GM19324 (cell line): ENCODE measurements at regions not wholly inside any gene's neighbourhood (a gene's known extent, or its start where the extent isn't known, plus 50 kb on each side); places are given as distances from the start of the nearest gene placed in this dataset.
"Not testable (repeated sequence)": the region's sequence is repeated elsewhere in the genome, so short reads cannot be mapped to it uniquely, and the experiment has no call there.

Experiments used
- ATAC-seq: cut with Tn5 transposase; IDR thresholded peaks from one replicate; pipeline ENCODE4 v1.9.1; 2021; ENCODE audit warnings: mild to moderate bottlenecking, moderate library complexity; ENCODE audit not compliant: unreplicated experiment, low FRiP score

GRCh38 chr5:114839360-114839759, 330.3 kb downstream of the TRIM36 start:
- no peak for ATAC-seq

DNA sequence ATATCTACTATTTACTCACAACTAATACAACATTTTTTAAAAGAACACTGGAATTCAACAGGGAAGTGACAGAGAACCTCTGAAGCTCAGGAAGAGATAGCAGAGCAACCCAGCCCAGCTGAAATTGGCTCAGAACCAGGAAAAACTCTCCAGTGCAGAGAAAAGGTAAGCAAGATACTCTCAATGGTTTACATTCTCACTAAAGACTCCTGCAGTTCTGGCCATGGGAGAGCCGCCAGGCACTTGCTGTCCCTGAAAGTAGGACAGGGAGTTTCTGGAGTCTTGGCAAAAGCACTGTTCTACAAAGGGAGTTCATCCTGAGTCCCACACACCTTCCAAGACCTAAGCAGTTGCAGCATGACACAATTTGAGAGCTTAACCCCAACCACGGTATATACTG, 330.8 kb downstream of the TRIM36 start:
- ATAC-seq = no peak

GRCh38 chr5:114830114-114830513, 339.6 kb downstream of the TRIM36 start:
- no peak for ATAC-seq

- no peak for ATAC-seq
Observed at GRCh38 chr5:114822863-114823262, 346.8 kb downstream of the TRIM36 start.

- no peak for ATAC-seq
Observed at GRCh38 chr5:114822436-114822835, 347.3 kb downstream of the TRIM36 start.

DNA sequence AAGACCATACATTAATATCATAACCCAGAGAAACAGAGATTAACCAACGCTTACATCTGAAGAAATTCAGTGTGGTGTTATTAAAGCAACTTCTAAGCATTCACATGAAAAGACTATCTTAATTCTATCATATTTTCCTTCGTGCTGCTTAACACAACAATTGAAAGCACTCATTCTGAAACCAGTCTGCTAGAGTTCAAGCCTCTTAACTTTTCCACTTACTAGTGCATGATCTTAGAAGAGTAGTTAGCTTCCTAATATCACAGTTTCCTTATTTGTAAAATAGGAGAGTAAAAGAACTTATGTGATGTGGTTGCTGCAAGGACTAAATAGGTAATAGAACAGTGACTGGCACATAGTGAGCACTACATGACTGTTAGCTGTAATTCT, 379.3 kb downstream of the TRIM36 start:
- ATAC-seq = no peak

DNA sequence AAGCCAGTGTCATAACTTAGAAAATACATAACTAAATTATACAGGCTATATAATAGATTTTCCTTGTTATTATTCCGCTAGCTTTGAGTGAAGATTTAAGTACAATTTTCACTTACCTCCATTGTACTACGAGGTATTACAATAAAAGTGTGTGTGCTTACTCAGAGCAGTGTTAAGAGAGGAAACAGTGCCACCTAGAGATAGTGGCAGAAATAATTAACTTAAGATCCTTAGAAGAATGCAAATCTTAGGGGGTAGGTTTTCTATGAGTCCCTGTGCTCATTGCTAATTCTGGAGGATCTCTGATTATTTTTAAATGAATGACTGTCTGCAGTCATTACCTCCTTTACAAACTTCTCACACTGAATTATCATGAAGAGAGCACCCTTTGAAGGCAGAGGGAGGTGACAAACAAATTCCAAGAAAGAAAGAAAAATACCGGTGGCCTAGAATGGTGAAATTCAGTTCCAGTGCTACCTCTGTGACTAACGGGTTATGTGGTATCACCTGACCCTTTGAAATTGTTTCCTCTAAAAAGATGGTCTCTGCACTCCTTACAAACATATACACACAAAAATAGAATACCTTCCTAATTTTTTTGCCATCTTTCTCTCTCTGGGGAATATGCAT, 379.8 kb downstream of the TRIM36 start:
- no peak for ATAC-seq

DNA sequence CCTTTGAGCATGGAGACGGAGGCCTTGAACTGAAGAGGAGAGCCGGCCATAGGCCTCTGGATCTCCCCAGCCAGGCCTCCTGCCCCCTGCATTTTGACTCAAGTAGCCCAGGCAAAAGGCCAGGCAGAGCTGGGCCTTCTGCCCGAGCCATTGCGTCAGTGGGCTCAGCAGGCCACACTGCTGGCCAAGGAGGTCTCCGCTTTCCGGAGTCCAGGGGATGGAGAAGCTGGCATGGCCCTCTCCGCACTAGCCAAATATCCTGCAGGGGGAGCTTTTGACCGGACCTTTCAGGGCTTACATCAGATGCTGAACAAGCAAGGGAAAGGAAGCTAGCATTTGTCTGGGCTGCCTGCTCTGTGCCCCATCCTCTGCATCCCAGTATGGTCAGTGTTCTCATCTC, 386.8 kb downstream of the TRIM36 start:
- ATAC-seq = no peak

DNA sequence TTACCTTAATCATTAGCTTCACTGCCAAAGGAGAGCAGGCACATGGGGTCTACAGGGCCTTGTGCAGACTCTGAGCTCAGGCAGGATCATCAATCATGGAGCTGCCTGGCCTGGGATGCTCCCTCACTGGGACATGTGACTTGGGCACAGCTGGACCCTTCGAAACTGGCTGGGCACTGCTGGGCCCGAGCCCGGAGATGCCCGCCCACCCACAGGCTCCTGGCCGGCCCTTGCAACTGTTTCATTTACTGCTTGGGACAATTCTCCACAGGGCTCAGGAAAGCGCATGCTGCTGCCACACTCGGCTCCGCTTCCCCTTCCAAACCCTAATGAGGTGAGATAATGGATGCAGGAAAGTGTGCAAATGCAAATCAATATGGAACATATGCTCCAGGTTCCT, 387.5 kb downstream of the TRIM36 start:
- ATAC-seq = no peak

GRCh38 chr5:114780290-114780689, 389.4 kb downstream of the TRIM36 start:
- no peak for ATAC-seq

DNA sequence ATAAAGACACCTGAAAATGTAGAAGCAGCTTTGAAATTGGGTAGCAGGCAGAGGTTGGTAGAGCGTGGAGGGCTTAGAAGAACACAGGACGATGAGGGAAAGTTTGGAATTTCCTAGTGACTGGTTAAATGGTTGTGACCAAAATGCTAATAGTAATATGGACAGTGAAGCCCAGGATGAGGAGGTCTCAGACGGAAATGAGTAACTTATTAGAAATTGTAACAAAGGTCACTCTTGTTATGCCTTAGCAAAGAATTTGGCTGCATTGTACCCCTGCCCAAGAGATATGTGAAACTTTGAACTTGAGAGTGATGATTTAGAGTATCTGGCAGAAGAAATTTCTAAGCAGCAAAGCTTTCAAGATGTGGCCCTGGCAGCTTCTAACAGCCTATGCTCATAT, 382.5 kb downstream of the KCNN2 start:
- ATAC-seq = no peak

GRCh38 chr5:114734238-114734637, 372.4 kb downstream of the KCNN2 start:
- ATAC-seq = no peak

- ATAC-seq = no peak
Observed at GRCh38 chr5:114729986-114730385, 368.1 kb downstream of the KCNN2 start.

DNA sequence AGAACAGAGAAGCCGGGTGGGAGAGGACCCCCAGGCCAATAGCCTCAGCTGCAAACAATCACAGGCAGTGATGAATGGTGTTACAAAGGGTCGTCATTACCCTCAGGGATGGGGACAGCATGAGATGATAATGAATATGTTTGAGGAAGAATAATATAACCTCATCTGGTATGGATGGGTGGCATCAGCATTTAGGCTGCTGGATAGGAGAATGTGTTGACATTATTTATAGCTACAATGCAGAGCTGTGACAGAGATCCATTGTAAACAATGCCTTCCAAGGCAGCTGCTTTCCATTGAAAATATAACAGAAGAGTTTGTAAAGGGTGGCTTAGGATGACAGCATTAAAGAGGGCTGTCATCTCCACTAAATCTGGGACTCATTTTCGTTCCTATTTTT, 365.5 kb downstream of the KCNN2 start:
- no peak for ATAC-seq

GRCh38 chr5:114726131-114726530, 364.3 kb downstream of the KCNN2 start:
- ATAC-seq = no peak

DNA sequence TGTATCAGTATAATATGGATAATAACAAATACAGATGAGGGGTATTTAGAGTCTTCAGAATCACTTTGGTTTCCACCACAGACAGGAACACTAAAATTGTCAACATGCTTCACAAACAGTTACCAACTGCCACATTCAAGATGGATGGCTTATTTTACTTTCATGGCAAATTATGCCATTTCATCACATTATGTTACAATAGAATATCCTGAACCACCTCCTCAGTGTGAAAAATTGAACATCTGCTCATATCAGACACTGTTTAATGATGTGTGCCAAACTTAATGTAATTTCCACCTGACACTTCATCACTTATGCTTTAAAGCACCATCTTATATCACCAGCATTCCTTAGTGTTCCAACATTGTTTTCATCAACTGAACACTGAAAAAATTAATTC, 357.4 kb downstream of the KCNN2 start:
- ATAC-seq = no peak

DNA sequence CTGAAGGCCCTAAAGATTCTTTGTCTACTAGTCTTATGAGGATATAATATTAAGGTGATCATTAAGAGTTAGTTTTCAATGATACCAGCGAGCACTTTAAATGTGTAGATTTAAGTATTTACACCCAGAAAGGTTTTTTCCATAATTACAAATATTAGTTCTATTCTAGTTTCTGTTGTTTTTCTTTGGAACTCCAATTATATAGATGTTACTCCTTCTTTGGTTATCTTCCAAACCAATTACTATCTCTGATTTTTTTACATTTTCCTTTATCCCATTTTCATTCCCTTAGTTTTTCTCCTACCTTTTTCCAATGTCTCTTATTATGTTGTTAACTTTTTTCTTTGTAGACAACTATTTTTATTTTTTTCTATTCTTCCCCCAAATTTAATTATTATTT, 355.1 kb downstream of the KCNN2 start:
- ATAC-seq = no peak

GRCh38 chr5:114704225-114704893, 342.5 kb downstream of the KCNN2 start:
- not testable (repeated sequence) for ATAC-seq

DNA sequence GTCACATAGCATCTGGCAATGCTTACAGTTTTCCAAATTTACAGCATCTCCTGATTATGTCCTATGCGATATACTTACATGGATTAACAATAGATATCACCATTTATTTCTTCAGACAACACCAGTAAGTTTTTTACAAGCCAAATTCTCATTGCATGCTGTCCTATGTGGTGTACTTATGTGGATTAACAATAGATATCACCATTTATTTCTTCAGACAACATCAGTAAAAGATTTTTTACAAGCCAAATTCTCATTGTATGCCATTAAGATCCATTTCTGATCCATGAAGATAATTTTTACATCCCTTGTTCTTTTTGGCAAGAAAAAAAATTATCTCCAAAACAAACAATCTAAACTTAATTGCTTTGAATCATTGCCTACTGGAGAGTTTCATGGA, 340.9 kb downstream of the KCNN2 start:
- no peak for ATAC-seq

DNA sequence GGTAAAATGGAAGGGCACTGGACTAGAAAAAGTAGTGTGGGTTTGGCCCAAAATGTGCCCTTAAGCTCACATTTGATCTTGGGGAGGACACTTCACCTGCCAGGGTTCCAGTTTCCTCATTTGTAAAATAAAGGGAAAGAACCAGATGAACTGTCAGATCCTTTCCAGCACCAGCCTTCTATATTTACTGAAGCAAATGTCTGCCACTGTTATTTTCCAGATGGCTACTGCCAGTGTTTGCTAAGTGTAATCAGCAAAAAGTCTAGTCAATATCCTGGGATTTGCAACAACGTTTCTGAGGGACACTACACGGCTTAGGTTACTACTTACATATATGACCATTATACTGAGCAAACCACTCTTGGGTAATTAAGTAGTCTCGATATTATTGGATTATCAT, 340.3 kb downstream of the KCNN2 start:
- ATAC-seq = no peak

DNA sequence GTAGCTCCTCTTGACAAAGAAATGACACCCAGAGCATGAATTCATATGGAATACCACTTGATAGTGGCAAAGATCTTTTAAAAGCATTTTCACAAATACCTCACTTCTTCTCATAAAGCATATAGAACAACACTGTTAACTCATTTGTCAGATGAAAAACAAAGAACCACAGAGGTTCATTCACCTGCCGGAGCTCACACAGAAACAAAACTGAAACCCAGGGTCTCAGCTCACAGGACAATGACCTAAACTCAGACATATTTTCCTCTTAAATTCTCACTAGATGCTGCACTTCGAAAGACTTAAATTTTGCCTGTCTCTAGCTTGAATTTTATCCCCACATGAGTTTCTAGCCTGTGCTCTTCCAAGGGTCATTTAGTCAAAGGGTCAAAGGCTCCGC, 339.0 kb downstream of the KCNN2 start:
- no peak for ATAC-seq

- ATAC-seq = no peak
Observed at GRCh38 chr5:114695292-114695904, 333.5 kb downstream of the KCNN2 start.
